ENCODE measurements at regions not wholly inside any gene's neighbourhood (a gene's known extent, or its start where the extent isn't known, plus 50 kb on each side); places are given as distances from the start of the nearest gene placed in this dataset.
"Not testable (repeated sequence)": the region's sequence is repeated elsewhere in the genome, so short reads cannot be mapped to it uniquely, and the experiment has no call there.

- DNase-seq = not testable (repeated sequence)
Measured at GRCh38 chr9:75690551-75690950, 199.9 kb upstream of the PCSK5 start.

GRCh38 chr9:75691408-75691807 is 199.1 kb upstream of the PCSK5 start:
- DNase-seq = no peak

- no peak for DNase-seq
Measured at GRCh38 chr9:75692309-75692708, 198.2 kb upstream of the PCSK5 start.

- DNase-seq = no peak
Measured at GRCh38 chr9:75695921-75696320, 194.6 kb upstream of the PCSK5 start.

GRCh38 chr9:75699017-75699416 is 191.5 kb upstream of the PCSK5 start:
- peak in 1 of 2 experiments; percentile 76 for DNase-seq

GRCh38 chr9:75699625-75700251 is 190.7 kb upstream of the PCSK5 start:
- DNase-seq = no peak

- DNase-seq = no peak
Measured at GRCh38 chr9:75700252-75700640, 190.2 kb upstream of the PCSK5 start.

- no peak for DNase-seq
Measured at GRCh38 chr9:75707191-75707590, 183.3 kb upstream of the PCSK5 start.

- DNase-seq = no peak
Measured at GRCh38 chr9:75709698-75710097, 180.8 kb upstream of the PCSK5 start.

GRCh38 chr9:75712700-75713099 is 177.8 kb upstream of the PCSK5 start:
- no peak for DNase-seq

GRCh38 chr9:75713335-75713734 is 177.1 kb upstream of the PCSK5 start:
- no peak for DNase-seq

- no peak for DNase-seq
Measured at GRCh38 chr9:75715360-75715759, 175.1 kb upstream of the PCSK5 start.

GRCh38 chr9:75718677-75719076 is 171.8 kb upstream of the PCSK5 start:
- no peak for DNase-seq

GRCh38 chr9:75728391-75728790 is 162.1 kb upstream of the PCSK5 start:
- no peak for DNase-seq

- no peak for DNase-seq
Measured at GRCh38 chr9:75734802-75735201, 155.7 kb upstream of the PCSK5 start.

GRCh38 chr9:75739884-75740611 is 150.4 kb upstream of the PCSK5 start:
- DNase-seq = no peak

- DNase-seq = no peak
Measured at GRCh38 chr9:75743855-75744254, 146.6 kb upstream of the PCSK5 start.

- no peak for DNase-seq
Measured at GRCh38 chr9:75754080-75754479, 136.4 kb upstream of the PCSK5 start.

GRCh38 chr9:75775166-75775565 is 115.3 kb upstream of the PCSK5 start:
- no peak for DNase-seq

GRCh38 chr9:75775966-75776691 is 114.3 kb upstream of the PCSK5 start:
- DNase-seq = no peak

GRCh38 chr9:75780185-75780584 is 110.3 kb upstream of the PCSK5 start:
- DNase-seq = no peak

- DNase-seq = no peak
Measured at GRCh38 chr9:75788006-75788634, 102.4 kb upstream of the PCSK5 start.

GRCh38 chr9:75797085-75797580 is 93.3 kb upstream of the PCSK5 start:
- DNase-seq = no peak
